ENCODE measurements at regions not wholly inside any gene's neighbourhood (a gene's known extent, or its start where the extent isn't known, plus 50 kb on each side); places are given as distances from the start of the nearest gene placed in this dataset.

DNA sequence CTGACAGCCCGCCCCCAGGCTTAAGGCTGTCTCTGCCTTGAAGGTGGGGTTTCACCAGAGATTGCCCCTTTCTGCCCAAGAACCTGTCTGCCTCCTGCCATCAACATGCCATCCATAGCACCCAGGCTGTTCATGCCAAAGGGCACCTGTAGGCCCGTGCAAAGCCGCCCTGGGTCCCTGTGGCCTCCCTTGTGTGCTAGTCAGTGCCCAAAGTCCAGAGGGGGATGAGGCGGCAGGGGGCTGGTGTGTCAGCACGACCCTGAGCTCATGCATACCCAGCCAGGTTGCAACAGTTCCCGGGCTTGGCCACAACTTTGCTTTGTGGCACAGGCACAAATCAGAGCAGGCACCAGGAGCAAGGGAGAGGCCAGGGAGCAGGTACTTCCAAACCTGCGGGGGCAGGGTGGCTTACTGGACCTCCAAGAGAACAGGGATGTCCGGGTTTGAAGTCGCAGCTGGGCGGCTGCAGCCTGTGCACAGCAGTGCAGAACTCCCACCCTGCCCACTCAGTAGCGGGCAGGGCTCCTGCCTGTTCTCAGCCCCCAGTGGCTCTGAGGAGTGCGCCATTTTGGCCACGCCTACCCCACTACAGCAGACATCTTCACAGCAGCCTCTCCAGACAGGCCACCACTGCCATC, 671.1 kb upstream of the GRM3 start:
- no peak overlapping the region for H3K4me3 ChIP-seq (ENCODE audit: low read depth, low read length)
- no peak for DNase-seq (ENCODE audit: low read depth)
- TF ChIP-seq, protein P1, sequence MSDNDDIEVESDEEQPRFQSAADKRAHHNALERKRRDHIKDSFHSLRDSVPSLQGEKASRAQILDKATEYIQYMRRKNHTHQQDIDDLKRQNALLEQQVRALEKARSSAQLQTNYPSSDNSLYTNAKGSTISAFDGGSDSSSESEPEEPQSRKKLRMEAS (IDR thresholded peaks at IDR 0.05; ENCODE audit: low read depth, low read length): no peak
- no peak for TF ChIP-seq MYC (IDR thresholded peaks at IDR 0.05; ENCODE audit: low read depth, low read length)
- TF ChIP-seq POLR2A (IDR thresholded peaks at IDR 0.05; ENCODE audit: extremely low read depth, insufficient read length): no peak
- TF ChIP-seq, protein P2, sequence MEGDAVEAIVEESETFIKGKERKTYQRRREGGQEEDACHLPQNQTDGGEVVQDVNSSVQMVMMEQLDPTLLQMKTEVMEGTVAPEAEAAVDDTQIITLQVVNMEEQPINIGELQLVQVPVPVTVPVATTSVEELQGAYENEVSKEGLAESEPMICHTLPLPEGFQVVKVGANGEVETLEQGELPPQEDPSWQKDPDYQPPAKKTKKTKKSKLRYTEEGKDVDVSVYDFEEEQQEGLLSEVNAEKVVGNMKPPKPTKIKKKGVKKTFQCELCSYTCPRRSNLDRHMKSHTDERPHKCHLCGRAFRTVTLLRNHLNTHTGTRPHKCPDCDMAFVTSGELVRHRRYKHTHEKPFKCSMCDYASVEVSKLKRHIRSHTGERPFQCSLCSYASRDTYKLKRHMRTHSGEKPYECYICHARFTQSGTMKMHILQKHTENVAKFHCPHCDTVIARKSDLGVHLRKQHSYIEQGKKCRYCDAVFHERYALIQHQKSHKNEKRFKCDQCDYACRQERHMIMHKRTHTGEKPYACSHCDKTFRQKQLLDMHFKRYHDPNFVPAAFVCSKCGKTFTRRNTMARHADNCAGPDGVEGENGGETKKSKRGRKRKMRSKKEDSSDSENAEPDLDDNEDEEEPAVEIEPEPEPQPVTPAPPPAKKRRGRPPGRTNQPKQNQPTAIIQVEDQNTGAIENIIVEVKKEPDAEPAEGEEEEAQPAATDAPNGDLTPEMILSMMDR (IDR thresholded peaks at IDR 0.05; ENCODE audit: low read depth, low read length): no peak

DNA sequence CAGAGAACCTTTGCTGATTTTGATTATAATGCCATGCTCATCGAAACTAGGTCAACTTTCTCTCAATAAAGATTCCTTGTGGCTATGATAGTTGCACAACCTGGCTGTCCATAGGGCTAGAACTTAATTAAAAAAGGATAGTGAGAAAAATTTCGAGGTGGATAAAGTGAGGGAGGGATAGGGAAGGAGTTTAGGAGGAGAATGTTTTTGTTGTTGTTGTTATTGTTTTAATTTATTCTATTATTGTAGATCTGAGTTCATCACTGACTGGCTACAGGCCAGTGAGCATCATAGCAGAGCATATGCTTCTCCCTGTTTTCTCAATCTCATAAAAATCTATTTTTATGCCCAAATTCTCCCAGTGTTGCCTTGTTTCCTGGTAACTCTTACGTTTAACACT, 688.7 kb upstream of the GRM3 start:
- TF ChIP-seq MYC (IDR thresholded peaks at IDR 0.05; ENCODE audit: low read depth, low read length): no peak
- TF ChIP-seq, protein P2 (IDR thresholded peaks at IDR 0.05; ENCODE audit: low read depth, low read length): no peak
- no peak for TF ChIP-seq POLR2A (IDR thresholded peaks at IDR 0.05; ENCODE audit: extremely low read depth, insufficient read length)
- DNase-seq (ENCODE audit: low read depth): no peak
- H3K4me3 ChIP-seq (ENCODE audit: low read depth, low read length): no peak overlapping the region

DNA sequence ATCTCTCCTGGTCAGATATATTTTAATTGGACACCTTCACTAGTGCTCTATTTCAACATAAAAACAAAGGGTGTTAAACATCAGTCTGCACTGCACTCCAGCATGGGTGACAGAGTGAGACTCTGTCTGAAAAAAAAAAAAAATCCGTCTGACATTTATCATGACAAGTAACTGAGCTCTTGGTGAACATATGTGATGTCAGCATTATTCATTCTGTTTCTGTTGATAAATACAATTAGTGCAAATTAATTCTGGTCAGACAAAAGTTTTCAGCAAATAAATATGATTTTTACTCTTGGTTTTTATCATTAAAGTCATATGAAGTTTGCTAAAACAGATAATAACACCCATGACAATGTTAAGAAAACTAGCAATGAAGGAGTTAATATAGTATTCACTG, 692.8 kb upstream of the GRM3 start:
- no peak for DNase-seq (ENCODE audit: low read depth)
- no peak overlapping the region for H3K4me3 ChIP-seq (ENCODE audit: low read depth, low read length)
- TF ChIP-seq MYC (IDR thresholded peaks at IDR 0.05; ENCODE audit: low read depth, low read length): no peak
- TF ChIP-seq, protein P1 (IDR thresholded peaks at IDR 0.05; ENCODE audit: low read depth, low read length): no peak
- TF ChIP-seq, protein P2 (IDR thresholded peaks at IDR 0.05; ENCODE audit: low read depth, low read length): no peak
- no peak for TF ChIP-seq POLR2A (IDR thresholded peaks at IDR 0.05; ENCODE audit: extremely low read depth, insufficient read length)

DNA sequence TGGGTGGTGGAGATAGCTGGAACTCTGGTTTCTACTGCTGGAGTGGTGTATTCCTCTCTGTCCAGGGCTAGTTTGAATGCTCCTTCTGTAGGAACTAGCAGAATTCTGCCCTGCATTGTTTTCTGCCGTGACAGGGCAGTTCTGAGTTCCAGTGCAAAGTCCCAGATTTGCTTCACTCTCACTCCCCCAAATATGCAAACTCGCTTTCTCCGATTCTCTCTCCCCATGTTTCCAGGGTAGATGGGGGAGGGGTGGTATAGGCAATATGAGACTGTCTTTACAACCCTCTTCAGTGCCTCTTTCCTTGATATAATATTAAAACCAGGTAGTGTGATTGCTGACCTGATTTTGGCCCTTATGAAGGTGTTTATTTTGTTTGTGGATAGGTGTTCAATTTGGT, 693.3 kb upstream of the GRM3 start:
- TF ChIP-seq, protein P2 (IDR thresholded peaks at IDR 0.05; ENCODE audit: low read depth, low read length): no peak
- TF ChIP-seq, protein P1 (IDR thresholded peaks at IDR 0.05; ENCODE audit: low read depth, low read length): no peak
- TF ChIP-seq POLR2A (IDR thresholded peaks at IDR 0.05; ENCODE audit: extremely low read depth, insufficient read length): no peak
- TF ChIP-seq MYC (IDR thresholded peaks at IDR 0.05; ENCODE audit: low read depth, low read length): no peak
- DNase-seq (ENCODE audit: low read depth): no peak
- H3K4me3 ChIP-seq (ENCODE audit: low read depth, low read length): no peak overlapping the region

DNA sequence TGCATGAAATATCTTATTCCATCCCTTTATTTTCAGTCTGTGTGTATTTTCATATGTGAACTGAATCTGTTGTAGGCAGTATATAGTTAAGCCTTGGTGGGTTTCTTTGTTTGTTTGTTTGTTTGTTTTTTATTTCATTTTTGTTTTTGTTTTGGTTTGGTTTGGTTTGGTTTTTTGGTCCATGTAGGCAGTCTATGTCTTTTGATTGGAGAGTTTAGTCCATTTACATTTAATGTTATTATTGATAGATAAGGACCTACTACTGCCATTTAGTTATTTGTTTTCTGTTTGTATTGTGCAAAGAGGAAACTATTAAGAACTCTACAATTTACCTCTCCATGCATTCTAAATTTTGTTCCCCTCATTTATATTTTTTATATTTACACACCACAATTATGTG, 695.9 kb upstream of the GRM3 start:
- TF ChIP-seq MYC (IDR thresholded peaks at IDR 0.05; ENCODE audit: low read depth, low read length): no peak
- TF ChIP-seq, protein P2 (IDR thresholded peaks at IDR 0.05; ENCODE audit: low read depth, low read length): no peak
- TF ChIP-seq, protein P1 (IDR thresholded peaks at IDR 0.05; ENCODE audit: low read depth, low read length): no peak
- TF ChIP-seq POLR2A (IDR thresholded peaks at IDR 0.05; ENCODE audit: extremely low read depth, insufficient read length): no peak
- no peak for DNase-seq (ENCODE audit: low read depth)
- no peak overlapping the region for H3K4me3 ChIP-seq (ENCODE audit: low read depth, low read length)

DNA sequence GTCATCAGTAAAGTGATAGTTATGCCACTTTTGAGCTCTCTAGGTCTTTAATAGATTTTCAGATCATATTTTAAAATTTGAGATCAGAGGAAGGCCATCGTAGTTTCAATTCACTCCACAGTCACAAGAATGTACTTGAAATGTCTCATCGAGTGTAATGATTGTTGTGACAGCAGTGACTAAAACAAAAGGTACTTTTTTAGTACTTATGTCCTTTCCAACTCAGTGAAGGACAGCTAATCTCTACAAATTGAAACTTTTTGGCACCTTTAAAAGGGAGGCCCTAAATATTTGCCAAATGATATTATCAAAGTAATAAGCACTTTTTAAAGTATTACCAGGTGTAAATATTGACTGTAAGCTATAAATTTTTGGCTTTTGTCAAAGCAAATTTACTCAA, 702.9 kb upstream of the GRM3 start:
- TF ChIP-seq, protein P2 (IDR thresholded peaks at IDR 0.05; ENCODE audit: low read depth, low read length): no peak
- TF ChIP-seq, protein P1 (IDR thresholded peaks at IDR 0.05; ENCODE audit: low read depth, low read length): no peak
- TF ChIP-seq POLR2A (IDR thresholded peaks at IDR 0.05; ENCODE audit: extremely low read depth, insufficient read length): no peak
- TF ChIP-seq MYC (IDR thresholded peaks at IDR 0.05; ENCODE audit: low read depth, low read length): no peak
- no peak for DNase-seq (ENCODE audit: low read depth)
- H3K4me3 ChIP-seq (ENCODE audit: low read depth, low read length): no peak overlapping the region

All from NB4 (cell line).